GM18868 (cell line): ENCODE measurements at regions not wholly inside any gene's neighbourhood (a gene's known extent, or its start where the extent isn't known, plus 50 kb on each side); places are given as distances from the start of the nearest gene placed in this dataset.
"Not testable (repeated sequence)": the region's sequence is repeated elsewhere in the genome, so short reads cannot be mapped to it uniquely, and the experiment has no call there.

Source experiments
- ATAC-seq: cut with Tn5 transposase; IDR thresholded peaks from one replicate; pipeline ENCODE4 v1.9.1; 2021; ENCODE audit warnings: mild to moderate bottlenecking, moderate library complexity; ENCODE audit not compliant: unreplicated experiment

DNA sequence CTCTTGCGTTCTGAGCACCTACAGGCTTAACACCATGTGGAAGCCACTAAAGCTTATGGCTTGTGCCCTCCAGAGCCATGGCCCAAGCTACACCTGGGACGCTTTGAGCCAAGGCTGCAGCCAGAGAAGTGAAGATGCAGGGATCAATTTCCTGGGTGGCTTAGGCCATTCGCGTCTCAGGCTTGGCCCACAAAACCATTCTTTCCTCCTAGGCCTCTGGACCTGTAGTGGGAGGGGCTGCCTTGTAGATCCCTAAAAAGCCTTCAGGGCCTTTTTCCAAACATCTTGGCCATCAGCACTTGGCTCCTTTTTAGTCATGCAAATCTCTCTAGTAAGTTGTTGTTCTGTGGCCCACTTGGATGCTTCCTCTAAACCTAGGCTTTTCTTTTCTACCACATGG lies 401.7 kb upstream of the RUNX1 start:
- ATAC-seq = no peak

DNA sequence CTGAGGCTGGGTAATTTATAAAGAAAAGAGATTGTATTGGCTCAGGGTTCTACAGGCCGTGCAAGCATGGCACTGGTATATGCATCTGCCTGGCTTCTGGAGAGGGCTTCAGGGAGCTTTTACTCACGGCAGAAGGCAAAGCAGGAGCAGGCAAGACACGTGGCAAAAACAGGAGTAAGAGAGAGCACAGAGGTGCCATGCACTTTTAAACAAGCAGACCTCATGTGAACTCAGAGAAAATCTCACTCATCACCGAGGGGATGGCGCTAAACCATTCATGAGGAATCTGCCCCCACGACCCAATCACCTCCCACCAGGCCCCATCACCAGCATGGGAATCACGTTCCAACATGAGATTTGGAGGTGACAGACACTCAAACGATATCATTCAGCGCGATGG lies 400.7 kb upstream of the RUNX1 start:
- no peak for ATAC-seq

DNA sequence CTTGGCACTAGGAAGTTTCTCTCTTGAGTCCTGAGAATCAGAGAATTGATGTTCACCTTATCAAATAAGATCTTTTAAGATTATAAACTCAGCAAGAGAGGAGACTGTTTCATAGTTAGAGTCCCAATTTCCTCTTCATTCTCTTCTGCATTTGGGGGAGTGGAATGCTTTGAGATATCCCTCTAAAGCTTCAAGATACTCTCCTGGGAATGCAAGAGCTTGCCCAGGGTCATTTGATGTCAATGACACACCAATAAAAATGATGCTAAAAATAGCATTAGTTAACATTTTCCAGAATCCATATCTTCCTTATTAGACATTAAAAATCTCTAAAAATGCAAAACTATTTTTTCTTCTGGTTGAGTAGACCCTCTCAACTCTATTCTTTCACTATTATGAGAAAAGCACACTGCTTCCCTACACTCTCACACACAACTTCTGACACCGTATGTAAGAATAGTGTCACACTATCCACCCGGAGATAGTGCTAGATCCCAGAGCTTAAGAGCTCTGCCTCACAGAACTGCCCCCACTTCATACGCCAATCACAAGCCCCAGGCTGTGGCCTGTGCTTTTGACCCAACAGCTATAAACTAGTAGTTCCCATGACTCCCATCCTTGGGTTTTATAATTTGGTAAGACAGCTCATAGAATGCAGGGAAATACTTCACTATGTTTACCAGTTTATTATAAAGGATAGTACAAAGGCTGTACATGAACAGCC lies 399.9 kb upstream of the RUNX1 start:
- no peak for ATAC-seq

DNA sequence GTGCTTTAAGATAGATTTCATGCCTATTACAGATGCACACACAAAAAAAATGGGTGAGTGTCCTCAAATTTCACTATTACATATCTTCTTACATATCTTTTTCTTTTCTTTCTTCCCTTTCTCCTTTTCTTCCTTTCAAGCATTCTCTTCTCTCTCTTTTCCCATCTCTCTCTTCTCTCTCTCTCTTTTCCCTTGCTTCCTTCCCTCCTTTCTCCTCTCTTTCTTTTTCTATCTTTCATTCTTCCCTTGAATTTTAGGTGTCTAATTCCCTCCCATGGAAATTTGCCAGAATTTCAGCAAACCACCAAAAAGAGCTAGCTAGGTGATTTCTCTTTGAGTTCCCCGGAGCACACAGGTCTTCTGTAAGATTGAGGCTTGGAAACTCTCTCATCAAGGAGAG lies 395.3 kb upstream of the RUNX1 start:
- ATAC-seq = no peak

DNA sequence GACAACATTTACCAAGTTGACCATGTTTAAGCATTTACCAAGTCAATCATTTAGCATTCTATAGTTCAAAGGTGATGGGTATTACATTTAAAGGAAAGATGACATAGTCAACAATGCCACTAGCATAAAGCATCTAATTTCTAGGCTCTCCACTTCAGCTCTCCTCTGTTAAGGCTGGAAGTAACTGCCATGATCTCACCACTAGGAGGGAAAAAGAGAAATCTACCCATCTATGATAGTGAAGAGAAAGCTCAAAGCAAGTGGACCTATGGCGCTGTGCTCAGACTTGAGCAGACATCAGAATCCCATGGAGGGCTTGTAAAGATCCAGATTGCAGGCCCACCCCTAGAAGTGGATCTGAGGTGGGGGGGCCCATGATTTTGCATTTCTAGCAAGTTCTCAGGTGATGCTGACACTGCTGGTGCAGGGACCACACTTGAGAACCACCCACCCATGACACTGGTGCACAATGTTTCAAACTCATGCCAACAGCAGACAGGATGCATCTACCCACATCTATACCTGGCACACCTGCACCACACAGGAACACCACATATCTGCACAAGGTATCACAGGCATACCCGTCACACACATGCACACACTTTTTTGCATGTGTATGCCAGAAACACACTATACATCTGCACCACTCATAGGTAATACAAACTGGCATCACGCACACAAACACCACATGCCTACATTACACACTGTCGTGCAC lies 392.9 kb upstream of the RUNX1 start:
- ATAC-seq = no peak

DNA sequence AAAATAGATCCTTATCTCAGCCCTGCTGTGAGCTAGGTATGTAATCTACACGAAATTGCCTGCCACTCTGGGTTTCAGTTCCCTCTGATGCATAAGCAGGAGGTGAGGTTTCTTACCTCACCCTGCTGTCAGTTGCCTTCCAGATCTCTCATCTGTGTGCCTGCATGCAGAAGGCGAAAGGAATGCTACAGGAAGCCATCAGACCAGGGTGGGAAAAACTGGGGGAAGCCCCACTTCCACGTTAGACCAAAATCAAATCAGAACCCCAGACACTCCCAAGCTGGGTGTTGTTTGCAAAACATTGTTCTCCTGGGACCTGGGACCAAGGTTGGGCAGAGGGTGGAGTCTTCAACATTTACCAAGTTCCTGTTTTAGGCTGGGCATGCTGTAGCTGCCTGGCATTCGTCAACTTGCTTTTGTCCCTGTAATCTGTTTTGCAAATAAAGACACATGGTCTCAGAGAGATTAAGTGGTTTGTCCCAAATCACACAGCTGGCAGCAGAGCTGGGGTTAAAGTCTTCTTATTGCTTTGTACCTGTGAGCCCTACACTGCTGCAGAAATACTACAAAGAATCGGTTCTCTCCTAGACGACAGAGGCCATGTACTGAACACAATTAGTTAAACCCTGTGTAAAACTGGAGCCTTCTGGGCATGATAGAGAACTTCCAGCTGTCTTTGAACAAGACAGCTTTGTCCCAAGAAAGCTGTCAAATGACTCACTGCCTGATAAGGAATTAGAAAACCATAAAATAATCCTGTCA lies 389.7 kb upstream of the RUNX1 start:
- ATAC-seq = peak; percentile 91

DNA sequence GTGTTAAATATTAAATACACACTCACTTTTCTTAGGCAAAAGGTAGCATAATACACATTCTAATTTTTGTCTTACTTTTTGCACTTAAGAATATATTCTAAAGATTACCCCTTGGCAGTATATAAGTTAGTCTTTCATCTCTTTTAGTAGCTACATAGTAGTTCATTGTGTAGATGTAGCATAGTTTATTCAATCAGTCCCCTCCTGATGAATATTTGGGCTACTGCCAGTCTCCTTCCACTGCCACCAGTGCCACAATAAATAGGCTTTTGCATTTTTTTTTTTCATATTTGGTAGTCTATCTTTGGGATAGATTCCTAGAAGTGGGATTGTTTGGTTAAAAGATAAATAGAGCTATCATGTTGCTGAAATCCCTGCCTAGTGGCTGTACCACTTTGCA lies 388.8 kb upstream of the RUNX1 start:
- no peak for ATAC-seq

DNA sequence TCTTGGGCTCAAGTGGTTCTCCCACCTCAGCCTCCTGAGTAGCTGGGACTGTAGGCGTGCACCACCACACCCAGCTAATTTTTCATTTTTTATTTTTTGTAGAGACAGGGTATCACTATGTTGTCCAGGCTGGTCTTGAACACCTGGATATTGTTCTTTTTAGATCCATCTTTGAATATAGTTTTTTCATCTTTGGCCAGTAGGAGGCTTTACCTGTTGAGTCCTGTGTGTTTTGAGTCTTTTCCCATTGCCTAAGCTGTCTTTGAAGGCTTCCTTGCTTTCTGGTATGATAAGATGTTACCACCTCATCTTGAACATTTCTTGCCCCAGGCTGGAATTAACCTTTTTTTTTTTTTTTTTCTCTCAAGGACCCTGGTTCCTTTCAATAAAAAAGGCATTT lies 387.8 kb upstream of the RUNX1 start:
- ATAC-seq = no peak

DNA sequence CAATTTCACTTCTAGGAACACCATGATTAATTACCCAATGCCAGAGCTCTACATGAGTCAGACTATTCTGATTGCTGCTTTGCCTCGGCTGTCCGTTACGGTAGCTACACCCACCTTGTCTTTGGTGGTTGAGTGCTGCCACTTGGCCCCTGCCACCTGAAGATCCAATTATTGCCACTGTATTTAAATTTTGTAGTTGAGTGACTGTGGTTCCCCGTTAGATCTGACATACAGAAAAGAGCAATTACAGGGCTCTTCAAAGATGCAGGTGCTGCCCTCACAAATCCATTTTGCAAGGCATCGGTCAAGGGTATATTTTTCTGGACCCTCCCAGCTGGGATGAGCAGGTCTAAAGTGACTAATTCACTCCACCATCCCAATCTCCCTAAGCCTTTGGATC lies 383.5 kb upstream of the RUNX1 start:
- not testable (repeated sequence) for ATAC-seq

DNA sequence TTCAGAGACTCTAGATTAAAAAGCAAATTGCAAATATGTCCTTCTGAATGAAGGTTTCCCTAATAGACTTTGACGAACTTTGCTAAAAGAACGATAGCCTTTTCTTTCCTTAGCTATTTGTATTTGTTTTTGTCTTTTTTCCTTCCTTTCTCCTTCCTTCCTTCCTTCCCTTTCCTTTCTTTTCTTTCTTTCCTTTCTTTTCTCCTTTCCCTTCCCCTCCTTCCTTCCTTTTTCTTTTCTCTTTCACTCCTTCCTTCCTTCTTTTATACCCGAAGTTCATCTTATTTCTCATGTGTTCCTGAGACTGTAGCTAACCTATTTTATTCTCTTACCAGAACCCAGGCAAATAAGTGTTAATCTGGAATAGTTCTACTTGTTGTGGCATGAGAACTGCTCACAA lies 381.2 kb upstream of the RUNX1 start:
- ATAC-seq = no peak

DNA sequence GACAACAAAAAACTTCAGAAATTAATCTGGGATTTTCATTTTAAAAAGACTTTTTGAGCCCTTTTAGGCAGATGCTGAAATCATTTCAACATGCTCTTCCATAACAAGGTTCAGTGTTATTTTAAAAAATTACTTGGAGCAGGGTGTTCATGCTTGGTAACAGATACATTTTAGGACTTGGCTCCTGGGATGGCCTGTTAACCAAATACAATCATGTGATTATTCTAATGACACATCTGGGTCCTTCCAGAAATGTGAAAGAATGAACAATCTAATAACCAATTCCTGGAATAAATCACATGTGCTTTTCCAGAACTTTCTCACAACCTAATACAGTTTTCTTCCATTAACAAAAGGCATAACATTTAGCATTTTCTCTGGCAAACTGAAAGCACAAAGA lies 379.8 kb upstream of the RUNX1 start:
- no peak for ATAC-seq

DNA sequence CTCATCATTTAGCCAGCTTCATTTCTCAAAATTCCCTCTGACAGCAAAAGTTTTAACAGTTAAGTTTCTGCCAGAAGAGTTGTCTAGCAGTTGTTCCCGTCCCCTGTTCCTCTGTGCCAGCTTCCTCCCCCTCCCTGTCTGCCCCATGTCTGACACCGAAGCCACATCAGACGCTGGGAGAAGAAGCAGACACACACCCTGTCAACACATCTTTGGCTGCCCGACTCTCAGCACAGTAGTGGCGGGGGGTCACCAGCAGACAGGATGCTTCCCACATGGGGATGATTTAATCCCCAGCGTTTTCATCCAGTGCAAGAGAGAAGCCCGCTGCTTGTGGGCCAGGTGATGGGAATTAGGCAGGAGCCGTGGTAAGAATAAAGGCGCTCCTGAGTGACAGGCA lies 379.4 kb upstream of the RUNX1 start:
- ATAC-seq = no peak

DNA sequence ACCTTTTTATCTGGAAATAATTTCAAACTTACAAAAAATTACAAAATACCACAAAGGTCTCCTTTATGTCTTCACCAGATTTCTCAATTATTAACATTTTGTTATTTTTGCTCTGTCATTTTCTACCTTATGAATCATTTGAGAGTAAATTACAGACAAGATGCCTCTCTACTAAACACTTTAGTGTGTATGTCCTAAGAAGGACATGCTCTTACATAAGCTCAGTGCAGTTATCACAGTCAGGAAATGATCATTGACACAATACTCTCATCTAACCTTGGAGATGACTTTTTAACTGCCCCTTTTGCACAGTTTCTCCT lies 378.9 kb upstream of the RUNX1 start:
- ATAC-seq = no peak

DNA sequence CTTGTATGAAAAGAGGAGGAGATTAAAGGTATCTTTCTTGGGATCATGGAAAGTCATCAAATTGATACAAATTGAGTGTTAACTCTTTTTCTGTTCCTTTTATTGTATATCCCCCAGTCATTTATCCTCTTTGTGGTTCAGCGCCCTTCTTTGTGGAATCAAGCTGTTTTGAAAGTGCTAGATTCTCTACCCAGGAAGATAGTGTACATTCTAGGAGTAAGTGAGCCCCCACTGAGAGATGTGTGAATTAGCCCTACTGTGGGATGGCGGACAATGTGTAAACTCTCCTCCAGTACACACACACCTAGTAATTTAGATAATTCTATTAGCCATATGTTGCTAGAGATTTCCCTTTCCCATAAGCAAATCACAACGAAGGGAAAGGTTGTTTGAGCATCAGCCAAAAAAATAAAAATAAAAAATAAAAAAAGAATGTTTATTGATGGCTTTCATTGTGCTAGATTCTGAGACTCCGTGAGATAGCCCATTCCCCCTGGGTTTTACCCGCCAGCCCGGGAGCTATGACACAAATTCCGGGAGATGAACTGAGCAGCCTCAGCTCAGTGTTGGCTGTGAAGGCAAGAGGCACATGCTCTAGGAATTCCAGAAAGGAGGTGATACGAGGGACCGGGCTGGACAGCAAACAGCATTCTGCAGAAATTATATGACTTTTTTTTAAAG lies 378.4 kb upstream of the RUNX1 start:
- ATAC-seq = no peak

DNA sequence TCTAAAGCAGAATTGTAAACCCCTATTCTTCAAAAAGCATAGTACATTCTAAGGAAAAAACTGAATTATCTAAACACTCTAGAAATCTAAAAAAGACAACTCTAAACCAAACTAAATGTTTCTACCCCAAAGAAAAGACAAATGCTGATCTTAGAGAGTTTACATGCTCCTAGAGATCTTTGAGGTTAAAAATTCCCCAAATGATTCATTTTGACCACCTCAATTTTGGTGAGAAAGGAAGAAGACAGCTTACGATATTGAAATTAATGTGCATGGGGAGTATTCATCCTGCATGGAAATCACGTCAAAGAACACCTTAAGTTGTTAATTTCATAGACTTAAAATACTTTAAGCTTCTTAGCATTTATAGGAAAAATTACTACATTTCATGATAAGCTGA lies 377.8 kb upstream of the RUNX1 start:
- no peak for ATAC-seq

DNA sequence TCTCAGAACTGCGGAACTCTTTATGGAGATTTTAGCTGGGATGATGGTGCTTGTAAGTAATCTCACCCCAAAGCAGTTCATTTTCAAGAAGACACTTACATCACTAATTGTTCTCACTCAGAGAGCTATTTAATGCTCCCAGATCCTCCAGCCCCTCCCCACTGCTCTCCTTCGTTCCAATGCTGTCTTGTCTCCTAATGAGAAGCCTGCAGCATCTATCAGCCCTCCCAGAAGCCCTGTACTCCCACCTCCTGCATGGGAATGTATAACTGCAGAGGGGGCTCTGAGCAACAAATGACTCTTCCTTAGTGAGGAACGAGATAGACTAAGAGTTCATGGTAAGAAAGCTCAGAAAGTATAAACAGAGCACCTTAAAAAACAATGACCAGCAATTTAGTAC lies 377.4 kb upstream of the RUNX1 start:
- no peak for ATAC-seq

DNA sequence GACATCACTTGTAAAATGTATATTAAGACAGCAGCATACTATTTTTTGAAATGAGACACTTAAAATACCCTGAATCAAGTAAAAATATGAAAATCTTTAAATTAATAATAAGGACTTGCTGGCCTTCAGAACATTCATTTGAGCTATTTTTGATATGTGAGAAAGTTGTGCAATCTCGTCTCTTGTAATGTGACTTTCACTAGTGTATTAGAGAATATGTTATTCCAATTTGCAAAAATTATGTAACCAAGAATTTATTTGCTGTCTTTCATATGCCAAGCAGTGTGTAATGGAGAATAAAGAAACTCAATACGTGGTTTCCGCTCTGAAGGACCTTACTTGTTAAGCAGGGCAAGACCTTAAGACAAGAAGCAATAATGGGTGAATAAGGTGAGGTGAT lies 375.0 kb upstream of the RUNX1 start:
- ATAC-seq = no peak

DNA sequence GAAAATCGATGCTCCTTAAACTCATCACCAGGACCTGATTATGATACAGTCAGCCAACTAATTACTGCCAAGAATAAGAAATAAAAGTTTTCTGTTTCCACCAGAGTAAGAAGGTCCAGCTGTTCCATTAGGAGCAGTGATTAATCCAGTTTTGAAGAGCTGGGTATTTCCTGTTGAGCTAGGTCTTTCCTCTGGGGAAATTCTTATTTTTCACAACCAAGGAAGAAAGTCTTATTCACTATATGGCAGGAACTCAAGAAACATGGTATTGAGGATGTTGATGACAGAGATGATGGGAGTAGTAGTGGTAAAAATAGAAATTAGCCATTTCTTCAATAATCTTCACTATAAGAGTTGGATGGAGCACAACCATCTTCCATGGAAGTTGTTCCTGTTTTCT lies 374.6 kb upstream of the RUNX1 start:
- no peak for ATAC-seq

DNA sequence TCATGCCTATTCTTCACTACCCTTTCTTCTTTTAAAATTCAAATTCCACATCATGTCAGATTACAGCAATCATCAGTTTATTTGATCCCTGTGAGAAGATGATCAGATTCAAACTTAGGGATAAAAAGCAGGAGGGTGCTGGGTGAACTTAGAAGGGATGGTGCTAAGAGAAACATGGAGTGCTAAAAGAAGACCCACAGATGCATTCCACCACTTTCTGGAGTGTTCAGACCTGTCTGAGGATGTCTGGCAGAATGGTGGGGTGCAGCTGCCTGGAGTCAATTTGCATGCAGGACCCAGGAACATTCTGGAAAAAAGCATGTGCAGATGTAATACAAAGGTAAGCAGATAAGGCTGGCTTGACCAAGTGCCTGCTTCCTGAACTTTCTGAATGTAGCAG lies 372.9 kb upstream of the RUNX1 start:
- no peak for ATAC-seq

DNA sequence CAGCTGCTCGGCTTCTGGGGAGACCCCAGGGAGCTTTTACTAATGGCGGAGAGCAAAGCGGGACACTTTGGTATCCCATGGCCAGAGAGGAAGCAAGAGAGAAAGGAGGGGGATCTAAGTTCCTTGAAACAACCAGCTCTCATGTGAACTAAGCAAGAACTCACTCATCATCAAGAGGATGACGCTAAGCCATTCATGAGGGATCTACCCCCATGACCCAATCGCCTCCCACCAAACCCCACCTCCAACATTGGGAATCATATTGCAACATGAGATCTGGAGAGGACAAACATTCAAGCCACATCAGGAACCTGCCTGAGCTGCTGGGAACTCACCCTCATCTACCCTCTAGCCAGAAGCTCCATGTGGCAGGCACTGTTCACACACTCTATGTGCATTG lies 372.1 kb upstream of the RUNX1 start:
- no peak for ATAC-seq

DNA sequence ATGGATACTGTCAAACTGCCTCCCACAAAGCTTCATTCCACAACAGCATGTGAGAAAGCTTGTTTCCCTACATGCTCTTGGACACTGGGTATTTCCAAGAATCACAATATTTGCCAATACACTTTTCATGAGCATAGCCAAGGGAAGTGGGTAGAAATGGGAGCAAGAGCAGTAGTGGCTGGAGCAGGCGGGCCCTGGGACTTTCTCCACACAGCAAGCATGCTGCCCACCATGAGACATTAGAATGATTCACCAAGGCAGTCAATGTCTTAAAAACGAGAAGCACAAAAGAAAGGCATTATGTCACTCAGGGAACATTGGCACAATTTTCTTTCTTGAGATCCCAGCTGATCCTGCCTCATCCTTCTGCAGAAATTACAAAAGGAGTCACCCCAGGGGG lies 371.6 kb upstream of the RUNX1 start:
- ATAC-seq = no peak

DNA sequence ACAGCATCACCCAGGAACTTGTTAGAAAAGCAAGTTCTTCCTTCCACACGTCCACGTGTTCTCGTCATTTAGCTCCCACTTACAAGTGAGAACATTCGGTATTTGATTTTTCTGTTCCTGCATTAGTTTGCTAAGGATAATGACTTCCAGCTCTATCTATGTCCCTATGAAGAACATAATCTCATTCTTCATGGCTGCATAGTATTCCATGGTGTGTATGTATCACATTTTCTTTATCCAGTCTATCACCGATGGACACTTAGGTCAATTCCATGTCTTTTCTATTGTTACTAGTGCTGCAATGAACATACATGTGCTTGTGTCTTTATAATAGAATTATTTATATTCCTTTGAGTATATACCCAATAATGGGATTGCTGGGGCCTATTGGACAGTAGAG lies 368.7 kb upstream of the RUNX1 start:
- no peak for ATAC-seq
